NT2/D1 (cell line): ENCODE measurements at regions not wholly inside any gene's neighbourhood (a gene's known extent, or its start where the extent isn't known, plus 50 kb on each side); places are given as distances from the start of the nearest gene placed in this dataset.

Experiments used
- DNase-seq: peaks from one replicate; pipeline ENCODE4 v3.0.0-alpha.2; 2011; ENCODE audit warnings: low read depth, low spot score
- H3K27me3 ChIP-seq: 2 replicates; pipeline ENCODE4 v1.6.0; 2011; ENCODE audit warnings: mild to moderate bottlenecking; ENCODE audit not compliant: insufficient read length, insufficient read depth
- H3K36me3 ChIP-seq: 2 replicates; pipeline ENCODE4 v1.6.1; 2011; ENCODE audit warnings: mild to moderate bottlenecking, low read length, mixed read lengths; ENCODE audit not compliant: insufficient read depth, insufficient read length
- H3K4me1 ChIP-seq: 2 replicates; pipeline ENCODE4 v1.5.1; 2011; ENCODE audit not compliant: insufficient read depth, insufficient read length
- H3K4me3 ChIP-seq: 2 replicates; pipeline ENCODE4 v1.5.1; 2011; ENCODE audit warnings: low read depth; ENCODE audit not compliant: insufficient read length
- H3K9ac ChIP-seq: 2 replicates; pipeline ENCODE4 v1.6.0; 2011; ENCODE audit warnings: low read depth; ENCODE audit not compliant: insufficient read length
- H3K9me3 ChIP-seq: 2 replicates; pipeline ENCODE4 v1.5.1; 2011; ENCODE audit warnings: mild to moderate bottlenecking, low read length; ENCODE audit not compliant: insufficient read depth
- SUZ12 ChIP-seq: IDR thresholded peaks from 2 replicates; pipeline ENCODE4 v1.6.1; 2011; ENCODE audit not compliant: insufficient read length, insufficient read depth; ENCODE audit errors: extremely low read depth
- YY1 ChIP-seq: IDR thresholded peaks from 2 replicates; pipeline ENCODE4 v1.6.1; 2011; ENCODE audit not compliant: insufficient read length, insufficient read depth
- ZNF274 ChIP-seq: IDR thresholded peaks from 2 replicates; pipeline ENCODE4 v1.6.1; 2011; ENCODE audit warnings: mild to moderate bottlenecking, low read depth, low read length

DNA sequence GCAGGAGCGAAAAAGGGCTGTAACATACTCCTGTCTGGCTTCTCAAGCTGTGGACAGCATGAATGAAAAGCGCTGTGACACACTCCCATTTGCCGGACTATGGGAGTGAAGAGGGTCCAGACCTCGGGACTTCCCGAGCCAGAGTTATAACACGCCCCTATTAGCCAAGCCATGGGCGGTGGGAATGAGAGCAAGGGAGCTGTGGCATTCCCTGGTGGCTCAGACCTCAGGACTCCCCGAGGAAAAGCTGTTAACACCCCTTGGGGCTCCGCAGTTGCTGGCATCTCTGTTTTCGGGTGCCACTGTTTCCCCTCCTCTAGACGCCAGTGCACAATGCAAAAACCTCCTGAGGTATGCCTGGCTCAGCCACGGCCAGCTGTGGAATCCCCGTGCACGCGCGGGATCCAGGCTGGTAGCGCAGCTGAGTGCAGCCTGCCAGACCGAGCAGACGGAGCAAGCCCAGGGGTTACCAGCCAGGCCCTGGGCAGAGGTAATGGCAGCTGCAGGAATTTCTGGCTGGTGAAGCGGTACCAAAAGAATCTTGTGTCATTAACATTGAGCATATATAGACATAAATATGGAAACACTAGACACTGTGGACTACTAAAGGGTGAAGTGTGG is 1534.6 kb upstream of the PRR20A start:
- DNase-seq = no peak
- Histone ChIP-seq H3K4me3 (no peak overlapping the region), H3K4me1 (no peaks in the 10 kb centered on the region), H3K9me3 (no peaks in the 10 kb centered on the region), H3K36me3 (no peaks in the 10 kb centered on the region), H3K9ac (no peak overlapping the region), H3K27me3 (no peaks in the 10 kb centered on the region)
- no peak for TF ChIP-seq SUZ12
- no peak for TF ChIP-seq YY1
- TF ChIP-seq ZNF274 = no peak

DNA sequence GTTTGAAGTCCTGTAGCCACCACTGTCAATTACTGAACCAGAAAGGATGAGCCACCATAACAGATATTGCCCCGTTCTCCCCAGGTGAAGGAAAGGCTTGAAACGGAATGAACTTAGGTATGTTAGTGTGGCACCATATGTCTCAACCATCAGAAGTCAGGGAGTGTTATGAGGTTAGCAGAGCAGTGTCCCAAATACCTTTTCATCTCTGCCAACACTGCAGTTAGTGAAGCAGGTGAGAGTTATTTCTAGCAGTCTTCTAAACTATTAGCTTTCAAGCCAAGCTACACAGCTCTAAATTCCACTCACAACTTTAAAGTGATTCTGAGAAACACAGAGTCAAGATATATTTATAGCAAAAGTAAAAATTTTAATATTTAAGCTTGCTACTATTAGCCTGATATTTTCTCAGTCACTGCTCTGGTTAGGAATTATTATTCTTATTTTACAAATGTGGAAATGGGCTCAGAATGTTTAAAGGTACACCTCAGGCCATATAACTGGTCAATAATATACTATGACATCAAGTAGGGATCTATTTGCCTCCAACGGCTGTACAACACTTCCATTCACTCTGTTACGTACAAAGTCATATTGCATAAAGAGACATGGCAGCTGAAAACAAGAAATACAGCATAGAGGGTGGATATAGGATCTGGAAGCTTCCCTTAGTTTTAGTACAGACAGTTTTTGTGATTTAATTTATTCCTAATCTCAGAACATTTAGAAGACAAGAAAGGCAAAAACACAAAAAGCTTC is 1527.1 kb upstream of the PRR20A start:
- Histone ChIP-seq H3K9ac (no peak overlapping the region), H3K4me3 (no peak overlapping the region), H3K36me3 (no peaks in the 10 kb centered on the region), H3K27me3 (no peaks in the 10 kb centered on the region), H3K4me1 (no peaks in the 10 kb centered on the region), H3K9me3 (no peaks in the 10 kb centered on the region)
- DNase-seq = no peak
- no peak for TF ChIP-seq SUZ12
- no peak for TF ChIP-seq ZNF274
- no peak for TF ChIP-seq YY1

DNA sequence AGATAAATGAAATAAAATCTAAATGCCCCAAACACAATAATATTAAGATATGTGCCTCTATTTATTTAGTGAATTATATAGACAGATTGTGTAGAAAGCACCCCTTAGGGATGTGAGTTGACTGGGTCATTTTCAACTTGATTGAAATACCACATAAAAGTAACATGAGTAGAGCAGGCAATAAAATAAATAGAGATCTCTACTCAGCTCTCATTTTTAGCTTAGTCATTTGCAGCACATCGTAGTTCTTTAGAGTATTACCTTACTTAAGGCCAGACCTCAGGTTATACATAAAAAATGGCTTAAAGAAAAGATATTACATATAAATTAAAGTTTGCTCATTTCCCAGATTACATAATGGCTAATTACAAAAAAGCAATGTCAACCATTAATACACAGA is 1525.6 kb upstream of the PRR20A start:
- no peaks in the 10 kb centered on the region for H3K4me1 ChIP-seq
- H3K4me3 ChIP-seq = no peak overlapping the region
- no peak for DNase-seq
- H3K9ac ChIP-seq = no peak overlapping the region
- H3K36me3 ChIP-seq = no peaks in the 10 kb centered on the region
- TF ChIP-seq ZNF274 = no peak
- TF ChIP-seq SUZ12 = no peak
- no peak for TF ChIP-seq YY1
- no peaks in the 10 kb centered on the region for H3K27me3 ChIP-seq
- H3K9me3 ChIP-seq = no peaks in the 10 kb centered on the region

DNA sequence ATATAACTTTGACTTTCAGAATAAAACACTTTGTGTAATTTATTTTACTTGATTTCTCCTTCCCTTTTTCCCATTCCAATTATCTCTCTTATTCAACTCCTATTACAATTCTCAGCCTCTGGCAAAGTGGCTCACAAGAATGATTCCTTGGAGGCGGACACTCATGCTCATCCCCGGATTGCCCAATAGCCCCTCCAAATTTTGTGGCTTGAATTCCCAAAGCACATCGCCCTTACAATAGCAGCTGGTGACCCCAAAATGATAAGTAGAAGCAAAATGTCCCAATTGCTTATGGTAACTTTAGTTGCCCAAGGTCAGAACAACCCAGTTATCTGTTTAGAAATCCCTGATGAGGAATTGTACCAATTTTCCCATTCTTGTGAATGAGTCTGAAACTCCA is 1523.5 kb upstream of the PRR20A start:
- no peak for DNase-seq
- no peak overlapping the region for H3K4me3 ChIP-seq
- no peaks in the 10 kb centered on the region for H3K4me1 ChIP-seq
- no peaks in the 10 kb centered on the region for H3K27me3 ChIP-seq
- H3K9ac ChIP-seq = no peak overlapping the region
- no peaks in the 10 kb centered on the region for H3K9me3 ChIP-seq
- no peaks in the 10 kb centered on the region for H3K36me3 ChIP-seq
- TF ChIP-seq SUZ12 (no peak), ZNF274 (no peak), YY1 (no peak)

DNA sequence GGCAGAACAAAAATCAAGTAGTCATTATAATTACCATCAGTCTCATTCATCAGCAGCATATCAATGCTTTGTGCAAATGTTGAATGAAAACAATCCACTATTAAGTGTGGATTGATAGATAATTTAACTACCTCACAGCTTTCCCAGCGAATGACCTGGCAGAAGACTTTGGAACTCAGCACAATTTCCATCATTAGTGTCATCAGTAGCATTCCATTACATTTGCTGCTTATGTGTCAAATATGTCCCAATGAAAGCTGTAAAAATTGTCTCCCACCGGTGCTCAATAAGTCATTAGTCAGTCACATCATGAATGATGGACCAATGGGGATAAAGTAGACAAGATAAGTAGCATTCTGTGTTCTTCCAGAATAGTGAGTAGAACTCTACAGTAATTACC is 1513.5 kb upstream of the PRR20A start:
- H3K36me3 ChIP-seq = no peaks in the 10 kb centered on the region
- H3K27me3 ChIP-seq = no peaks in the 10 kb centered on the region
- TF ChIP-seq SUZ12 = no peak
- TF ChIP-seq ZNF274 = no peak
- TF ChIP-seq YY1 = no peak
- DNase-seq = no peak
- H3K4me3 ChIP-seq = no peak overlapping the region
- H3K9me3 ChIP-seq = no peaks in the 10 kb centered on the region
- no peaks in the 10 kb centered on the region for H3K4me1 ChIP-seq
- H3K9ac ChIP-seq = no peak overlapping the region

DNA sequence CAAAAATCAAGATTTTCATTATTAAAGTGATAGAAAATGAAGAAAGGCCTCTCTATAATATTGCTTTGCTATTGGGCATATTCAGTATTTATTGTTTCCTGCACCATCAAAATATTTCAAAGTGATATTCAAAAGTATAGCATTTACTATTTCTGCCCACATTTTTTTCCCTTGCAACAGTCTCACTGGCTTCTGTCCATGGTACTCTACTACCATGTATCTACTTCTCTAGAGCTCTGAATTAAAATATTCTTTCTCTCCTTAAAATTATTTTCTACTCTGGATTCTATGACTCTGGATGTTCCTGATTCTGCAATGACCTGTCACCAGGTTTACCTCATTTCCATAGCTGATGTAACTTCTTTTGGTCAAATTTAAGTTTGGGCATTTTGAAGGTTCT is 1508.3 kb upstream of the PRR20A start:
- Histone ChIP-seq H3K9ac (no peak overlapping the region), H3K4me1 (no peaks in the 10 kb centered on the region), H3K9me3 (no peaks in the 10 kb centered on the region), H3K27me3 (no peaks in the 10 kb centered on the region), H3K36me3 (no peaks in the 10 kb centered on the region), H3K4me3 (no peak overlapping the region)
- no peak for DNase-seq
- TF ChIP-seq YY1 (no peak), ZNF274 (no peak), SUZ12 (no peak)

DNA sequence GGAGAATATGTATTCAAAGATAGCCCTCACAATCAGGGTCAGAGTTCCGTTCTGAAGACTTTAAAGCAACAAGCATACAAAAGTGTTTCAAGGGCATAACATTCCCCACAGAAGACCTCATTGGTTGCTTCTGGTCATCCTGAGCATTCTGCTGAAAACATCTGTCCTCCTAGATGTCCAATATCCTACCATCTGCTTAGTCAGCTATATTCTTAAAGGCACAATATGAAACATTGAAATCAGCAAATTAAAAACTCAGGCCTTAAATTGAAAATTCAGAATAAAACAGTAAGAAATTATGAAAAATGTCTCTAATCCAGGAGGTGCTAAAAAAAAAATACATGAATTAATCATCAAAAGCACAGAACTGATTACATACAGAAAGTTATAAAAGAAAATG is 1491.2 kb upstream of the PRR20A start:
- no peak for TF ChIP-seq ZNF274
- Histone ChIP-seq H3K36me3 (no peaks in the 10 kb centered on the region), H3K27me3 (no peaks in the 10 kb centered on the region), H3K9ac (no peak overlapping the region), H3K4me1 (no peaks in the 10 kb centered on the region), H3K9me3 (0 out of 2 replicates have a peak, but pooled peaks cover 5% of the 10 kb centered on the region), H3K4me3 (no peak overlapping the region)
- no peak for DNase-seq
